Transverse colon (tissue), 4 donors: ENCODE measurements at regions not wholly inside any gene's neighbourhood (a gene's known extent, or its start where the extent isn't known, plus 50 kb on each side); places are given as distances from the start of the nearest gene placed in this dataset.

Experiments used
- DNase-seq: peaks from one replicate; pipeline ENCODE4 v3.0.0-alpha.2; 2019
- H3K27ac ChIP-seq, 4 donors: fragments of 200-600 bp; sonication (generic); 2 replicates each; pipeline ENCODE4 v1.5.1; 2016 to 2018; ENCODE audit warnings: inconsistent platforms in 4 of 4
- H3K27me3 ChIP-seq: fragments of 200-600 bp; sonication (generic); 2 replicates; pipeline ENCODE4 v1.5.1; 2017; ENCODE audit warnings: inconsistent platforms
- H3K36me3 ChIP-seq, 4 donors: fragments of 200-600 bp; sonication (generic); 2 replicates each; pipeline ENCODE4 v1.5.1; 2017 to 2019; ENCODE audit warnings: inconsistent platforms in 4 of 4
- H3K4me1 ChIP-seq, 4 donors: fragments of 200-600 bp; sonication (generic); 2 replicates each; pipeline ENCODE4 v1.5.1; 2017 to 2020; ENCODE audit warnings: inconsistent platforms in 4 of 4
- H3K4me3 ChIP-seq, 4 donors: fragments of 200-600 bp; sonication (generic); 1 replicate in 1 of 4; 2 replicates in 3 of 4; pipeline versions ENCODE4 v1.5.1 to v1.6.1; 2017 to 2019; ENCODE audit warnings: inconsistent platforms in 4 of 4
- H3K9me3 ChIP-seq, 2 donors: fragments of 200-600 bp; sonication (generic); 2 replicates each; pipeline ENCODE4 v1.5.1; 2017 to 2019; ENCODE audit warnings: inconsistent platforms in 2 of 2
- EP300 ChIP-seq: sonication (generic); formaldehyde crosslinking; IDR thresholded peaks from one replicate; pipeline ENCODE4 v1.6.1; 2017; ENCODE audit warnings: antibody characterized with exemption, low read depth
- POLR2A ChIP-seq: fragments of 450-650 bp; IDR thresholded peaks from one replicate; pipeline ENCODE4 v1.6.1; 2016; ENCODE audit warnings: antibody characterized with exemption, mild to moderate bottlenecking, moderate library complexity
- POLR2AphosphoS5 ChIP-seq, 3 donors: sonication (generic); formaldehyde crosslinking; IDR thresholded peaks; one replicate each; pipeline ENCODE4 v1.6.1; 2016; ENCODE audit warnings: antibody characterized with exemption in 3 of 3
- WGBS, 2 donors: methylation state at CpG; one replicate each; pipeline ENCODE4 v1.1.5; 2018; ENCODE audit warnings: low coverage in 1 of 2; 5-methylcytosine and 5-hydroxymethylcytosine counted together
- in situ Hi-C, 4 donors: fragments of 200-750 bp; cut with MboI; loops; one replicate each; pipeline versions ENCODE4 v1.15.0 to v1.15.1; 2017; ENCODE audit warnings: low sequenced_read_pairs in 3 of 4, low pct_ligation_motif_present in 1 of 4, low pct_unique_long_range_greater_than_20kb in 1 of 4
- intact Hi-C: fragments of 100-400 bp; cut with DNase I; formaldehyde crosslinking; loops from one replicate; pipeline ENCODE4 v1.15.1; 2023; ENCODE audit warnings: low total_unique reads
- TF ChIP-seq, protein P1 (sequence below), 5 experiments: fragments of 200-600 bp in 3 of 5; fragments of 450-650 bp in 2 of 5; sonication (generic) in 3 of 5; IDR thresholded peaks; 1 replicate in 2 of 5; 2 replicates in 3 of 5; pipeline ENCODE4 v1.5.1; 2016 to 2017; ENCODE audit warnings: antibody characterized with exemption in 5 of 5, inconsistent platforms in 3 of 5, mild to moderate bottlenecking in 2 of 5, moderate library complexity in 1 of 5

DNA sequence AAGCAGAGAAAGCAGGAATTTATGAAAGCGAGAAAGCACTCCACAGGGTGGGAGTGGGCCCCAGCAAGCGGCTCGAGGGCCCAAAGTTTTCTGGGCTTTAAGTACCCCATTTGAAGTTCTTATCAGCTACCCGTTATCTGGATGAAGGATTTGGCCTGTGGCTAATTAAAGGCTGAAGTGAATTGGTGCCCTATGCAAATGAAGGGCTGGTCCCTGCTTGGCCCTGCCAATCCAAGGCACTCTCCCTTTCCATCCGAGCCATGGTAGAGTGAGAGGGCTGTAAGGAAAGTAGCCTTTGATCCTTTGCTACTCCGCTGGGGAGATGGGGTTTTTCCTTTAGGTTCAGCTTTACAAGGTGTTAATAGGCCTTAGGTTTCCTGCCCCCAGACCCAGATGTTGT is 469.3 kb upstream of the CFAP20DC start:
- 88 to 100% methylated on average over 1 to 6 of the region's 6 CpGs for WGBS, 2 donors
- Histone ChIP-seq H3K9me3 (no peaks in the 10 kb centered on the region), H3K27me3 (peaks cover 3% of the 10 kb centered on the region)

DNA sequence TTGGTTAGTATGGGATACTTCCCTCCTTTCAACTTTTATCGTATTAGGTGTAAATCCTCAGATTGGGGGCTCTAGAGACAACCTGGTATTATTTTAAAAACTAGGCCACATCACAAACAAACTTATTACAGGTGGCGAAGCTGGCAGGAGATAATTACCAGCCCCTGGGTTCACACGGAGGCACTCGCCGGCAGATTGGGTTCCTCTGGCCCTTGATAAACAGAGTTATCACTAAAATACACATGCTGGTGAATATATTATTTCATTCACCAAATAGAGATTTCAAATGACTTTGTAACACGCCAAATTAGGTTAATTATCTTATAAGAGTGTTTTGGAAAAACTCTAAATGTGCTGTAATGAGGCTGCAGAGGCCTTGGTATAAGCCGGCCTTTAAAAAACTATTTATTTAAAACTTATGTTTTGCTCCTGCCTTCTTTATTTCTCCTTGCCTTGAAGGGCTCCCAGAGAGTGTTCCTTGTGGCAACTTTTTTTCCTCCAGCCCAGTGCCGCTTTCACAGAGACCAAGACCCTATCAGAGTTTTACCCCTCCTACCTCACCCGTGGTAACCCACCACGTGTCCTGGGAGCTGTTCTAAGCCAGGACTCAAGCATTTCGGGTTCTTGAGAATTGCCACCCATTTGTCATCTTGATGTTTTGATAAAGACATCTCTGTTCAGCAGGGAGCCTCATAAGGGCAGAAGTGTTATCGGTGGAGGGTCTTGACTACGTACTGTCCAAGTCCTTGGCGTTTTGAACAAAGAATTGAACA is 468.6 kb upstream of the CFAP20DC start:
- Histone ChIP-seq H3K27ac (no peak overlapping the region), H3K4me3 (no peak overlapping the region), H3K9me3 (no peaks in the 10 kb centered on the region), H3K27me3 (no peaks in the 10 kb centered on the region), H3K4me1 (no peaks in the 10 kb centered on the region), H3K36me3 (no peaks in the 10 kb centered on the region)
- no peak for TF ChIP-seq POLR2AphosphoS5 (IDR thresholded peaks at IDR 0.05)
- no peak for TF ChIP-seq POLR2A
- TF ChIP-seq, protein P1, sequence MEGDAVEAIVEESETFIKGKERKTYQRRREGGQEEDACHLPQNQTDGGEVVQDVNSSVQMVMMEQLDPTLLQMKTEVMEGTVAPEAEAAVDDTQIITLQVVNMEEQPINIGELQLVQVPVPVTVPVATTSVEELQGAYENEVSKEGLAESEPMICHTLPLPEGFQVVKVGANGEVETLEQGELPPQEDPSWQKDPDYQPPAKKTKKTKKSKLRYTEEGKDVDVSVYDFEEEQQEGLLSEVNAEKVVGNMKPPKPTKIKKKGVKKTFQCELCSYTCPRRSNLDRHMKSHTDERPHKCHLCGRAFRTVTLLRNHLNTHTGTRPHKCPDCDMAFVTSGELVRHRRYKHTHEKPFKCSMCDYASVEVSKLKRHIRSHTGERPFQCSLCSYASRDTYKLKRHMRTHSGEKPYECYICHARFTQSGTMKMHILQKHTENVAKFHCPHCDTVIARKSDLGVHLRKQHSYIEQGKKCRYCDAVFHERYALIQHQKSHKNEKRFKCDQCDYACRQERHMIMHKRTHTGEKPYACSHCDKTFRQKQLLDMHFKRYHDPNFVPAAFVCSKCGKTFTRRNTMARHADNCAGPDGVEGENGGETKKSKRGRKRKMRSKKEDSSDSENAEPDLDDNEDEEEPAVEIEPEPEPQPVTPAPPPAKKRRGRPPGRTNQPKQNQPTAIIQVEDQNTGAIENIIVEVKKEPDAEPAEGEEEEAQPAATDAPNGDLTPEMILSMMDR (IDR thresholded peaks at IDR 0.05): no peak
- no peak for TF ChIP-seq EP300
- no peak for DNase-seq
- in situ Hi-C loops (no loop called here), intact Hi-C loops (loop anchor here (2.0 kb wide), 1 partner anchor 44 kb away; no protein-coding TSS in a partner anchor)
- 82 to 90% methylated on average over 10 to 14 of the region's 14 CpGs for WGBS, 2 donors

More for the DNA sequence above, 469.3 kb upstream of the CFAP20DC start:
- intact Hi-C loops: loop anchor here (2.0 kb wide), 1 partner anchor 44 kb away; no protein-coding TSS in a partner anchor
- Histone ChIP-seq H3K4me1 (no peaks in the 10 kb centered on the region), H3K4me3 (no peak overlapping the region), H3K36me3 (no peaks in the 10 kb centered on the region), H3K27ac (no peak overlapping the region)
- TF ChIP-seq EP300: no peak
- TF ChIP-seq POLR2AphosphoS5 (IDR thresholded peaks at IDR 0.05): no peak
- no peak for TF ChIP-seq POLR2A
- TF ChIP-seq, protein P1 (IDR thresholded peaks at IDR 0.05): no peak
- no peak for DNase-seq
- in situ Hi-C loops: no loop called here

DNA sequence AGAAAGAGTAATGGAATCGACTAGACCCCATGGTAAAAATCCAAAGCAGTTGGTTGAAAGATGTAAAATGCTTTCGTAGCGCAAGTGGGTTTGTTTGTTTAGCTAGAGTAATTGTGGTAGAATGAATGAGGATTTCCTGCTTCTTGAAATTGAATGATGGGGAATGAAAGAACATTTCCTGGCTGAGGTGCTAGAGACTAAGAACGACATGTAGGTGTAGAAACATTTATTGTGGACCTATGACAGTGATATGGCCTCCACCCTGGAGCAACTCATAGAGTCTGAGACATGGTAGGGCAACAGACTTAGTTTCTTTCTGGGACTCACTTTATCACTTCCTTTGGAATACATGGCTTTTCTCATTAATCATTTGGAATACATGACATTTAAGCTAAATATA is 467.6 kb upstream of the CFAP20DC start:
- intact Hi-C loops (no loop called here), in situ Hi-C loops (no loop called here)
- Histone ChIP-seq H3K9me3 (no peaks in the 10 kb centered on the region), H3K4me1 (no peaks in the 10 kb centered on the region), H3K36me3 (no peaks in the 10 kb centered on the region), H3K27ac (no peak overlapping the region), H3K27me3 (no peaks in the 10 kb centered on the region), H3K4me3 (no peak overlapping the region)
- TF ChIP-seq POLR2AphosphoS5 (IDR thresholded peaks at IDR 0.05): no peak
- TF ChIP-seq, protein P1 (IDR thresholded peaks at IDR 0.05): no peak
- TF ChIP-seq EP300: no peak
- no peak for TF ChIP-seq POLR2A
- 57 to 65% methylated on average over 1 to 4 of the region's 4 CpGs for WGBS, 2 donors
- DNase-seq: no peak

DNA sequence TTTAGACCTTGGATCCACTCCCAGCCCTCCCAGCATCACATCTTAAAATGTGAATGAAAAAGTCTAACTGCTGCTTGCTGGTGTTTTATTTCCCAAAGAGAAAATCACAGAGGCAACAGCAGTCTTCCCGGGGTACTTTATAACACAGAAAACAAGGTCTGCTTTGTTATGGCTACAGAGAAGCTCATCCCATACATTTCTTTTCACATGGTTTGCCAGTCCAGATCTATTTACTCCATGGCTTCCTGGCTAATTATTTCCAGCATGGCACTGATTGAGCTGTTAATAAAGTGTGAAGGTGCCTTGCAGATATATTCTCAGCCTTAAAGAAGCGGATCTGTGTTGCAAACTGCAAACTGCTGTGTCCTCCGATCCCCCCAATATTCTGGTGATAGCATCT is 466.1 kb upstream of the CFAP20DC start:
- WGBS, 2 donors: 83 to 100% methylated on average over 2 to 3 of the region's 3 CpGs

More for the DNA sequence above, 466.1 kb upstream of the CFAP20DC start:
- no peaks in the 10 kb centered on the region for H3K9me3 ChIP-seq
- H3K36me3 ChIP-seq: no peaks in the 10 kb centered on the region
- TF ChIP-seq POLR2A (no peak), POLR2AphosphoS5 (IDR thresholded peaks at IDR 0.05) (no peak), EP300 (no peak)
- TF ChIP-seq, protein P1 (IDR thresholded peaks at IDR 0.05): no peak
- no peak overlapping the region for H3K4me3 ChIP-seq
- in situ Hi-C loops (no loop called here), intact Hi-C loops (no loop called here)
- no peaks in the 10 kb centered on the region for H3K27me3 ChIP-seq
- H3K4me1 ChIP-seq: no peaks in the 10 kb centered on the region
- DNase-seq: no peak
- no peak overlapping the region for H3K27ac ChIP-seq
